GM12878 (cell line): ENCODE measurements at regions not wholly inside any gene's neighbourhood (a gene's known extent, or its start where the extent isn't known, plus 50 kb on each side); places are given as distances from the start of the nearest gene placed in this dataset.

ENCODE experiments used
- ATAC-seq: fragments of 200-7000 bp; cut with Tn5 transposase; 3 replicates; pipeline ENCODE4 v1.9.1; 2020; ENCODE audit warnings: mild to moderate bottlenecking, moderate library complexity
- BruUV-seq: library from RNA; stranded (reverse); fragments of 400-500 nt; replicated peaks from 2 replicates; lab custom pipeline; 2021; lab: Mats Ljungman, UMichigan
- CTCF ChIA-PET: fragments of 300-600 bp; sonication (Branson Sonifier 250); formaldehyde crosslinking; extraction: SDS; loops from one replicate; lab custom pipeline; 2021; ENCODE audit warnings: inconsistent platforms; lab: Yijun Ruan, JAX
- POLR2A ChIA-PET: fragments of 350-600 bp; formaldehyde crosslinking; extraction: SDS; loops from one replicate; lab custom pipeline; 2021; ENCODE audit warnings: inconsistent platforms; lab: Charles Lee
- RAD21 ChIA-PET: fragments of 300-600 bp; sonication (Branson Sonifier 250); formaldehyde crosslinking; loops from one replicate; lab custom pipeline; 2023; ENCODE audit warnings: antibody characterized with exemption; ENCODE audit not compliant: unreplicated experiment; lab: Charles Lee
- SMC1A ChIA-PET: fragments of 300-600 bp; sonication (Branson Sonifier 250); formaldehyde crosslinking; loops from one replicate; lab custom pipeline; 2023; ENCODE audit not compliant: unreplicated experiment, uncharacterized antibody; lab: Charles Lee
- DNase-seq: peaks from one replicate; pipeline ENCODE4 v3.0.0-alpha.2; 2011; ENCODE audit warnings: low read depth, low spot score
- FAIRE-seq: peaks from 3 replicates; lab custom pipeline; 2011; peaks lifted over from hg19 to GRCh38; lab: Jason Lieb, UNC
- H2AFZ ChIP-seq: 2 replicates; pipeline ENCODE4 v1.6.0; 2011; ENCODE audit warnings: low read depth, low read length, control low read depth; ENCODE audit not compliant: control insufficient read depth
- H3K27ac ChIP-seq: 2 replicates; pipeline ENCODE4 v1.5.1; 2011; ENCODE audit warnings: control low read depth; ENCODE audit not compliant: control insufficient read depth, insufficient read depth
- H3K27me3 ChIP-seq, 2 experiments: replicated peaks in 1 of 2; 2 replicates each; pipeline versions ENCODE4 v1.6.0 to v1.6.1; 2011; ENCODE audit warnings: low read length in 1 of 2; ENCODE audit not compliant: control insufficient read depth in 2 of 2, insufficient read depth in 2 of 2
- H3K36me3 ChIP-seq, 2 experiments: 2 replicates each; pipeline ENCODE4 v1.5.1; 2011; ENCODE audit warnings: low read length in 1 of 2; ENCODE audit not compliant: control insufficient read depth in 2 of 2, insufficient read depth in 2 of 2
- H3K4me1 ChIP-seq: 2 replicates; pipeline ENCODE4 v1.6.1; 2011; ENCODE audit warnings: mild to moderate bottlenecking, low read length, moderate library complexity, mixed read lengths; ENCODE audit not compliant: control insufficient read depth, insufficient read depth
- H3K4me2 ChIP-seq: 2 replicates; pipeline ENCODE4 v1.6.0; 2011; ENCODE audit warnings: control low read depth; ENCODE audit not compliant: control insufficient read depth, insufficient read depth
- H3K4me3 ChIP-seq: fragments of 200-600 bp; sonication (generic); 2 replicates; pipeline ENCODE4 v1.5.1; 2016
- H3K79me2 ChIP-seq: 2 replicates; pipeline ENCODE4 v1.6.0; 2011; ENCODE audit warnings: low read length; ENCODE audit not compliant: control insufficient read depth, insufficient read depth
- H3K9ac ChIP-seq: 2 replicates; pipeline ENCODE4 v1.8.0; 2011; ENCODE audit warnings: low read length, control low read depth, mixed read lengths; ENCODE audit not compliant: control insufficient read depth, insufficient read depth
- H3K9me3 ChIP-seq: replicated peaks from 3 replicates; pipeline ENCODE4 v1.5.1; 2011; ENCODE audit warnings: mild to moderate bottlenecking, low read length; ENCODE audit not compliant: control insufficient read depth, insufficient read depth
- H4K20me1 ChIP-seq: 2 replicates; pipeline ENCODE4 v1.6.0; 2011; ENCODE audit not compliant: control insufficient read depth, insufficient read depth
- CBX3 ChIP-seq: fragments of 200-600 bp; sonication (generic); IDR thresholded peaks from 2 replicates; pipeline ENCODE4 v1.6.1; 2016; ENCODE audit warnings: low read depth, borderline replicate concordance
- EGR1 ChIP-seq, 2 experiments: IDR thresholded peaks; 1 replicate in 1 of 2; 2 replicates in 1 of 2; pipeline ENCODE4 v1.6.1; 2011 to 2012; ENCODE audit warnings: low read depth in 2 of 2, low read length in 2 of 2, borderline replicate concordance in 1 of 2, mild to moderate bottlenecking in 1 of 2, moderate library complexity in 1 of 2
- IKZF1 ChIP-seq: fragments of 450-650 bp; conservative IDR thresholded peaks from 2 replicates; pipeline ENCODE4 v1.6.1; 2017; ENCODE audit warnings: antibody characterized with exemption, mild to moderate bottlenecking
- MEF2B ChIP-seq: fragments of 450-650 bp; IDR thresholded peaks from 2 replicates; pipeline ENCODE4 v1.6.1; 2018; ENCODE audit warnings: mild to moderate bottlenecking, moderate library complexity; ENCODE audit not compliant: partially characterized antibody, poor library complexity, severe bottlenecking
- MTA2 ChIP-seq: fragments of 450-650 bp; IDR thresholded peaks from 2 replicates; pipeline ENCODE4 v1.6.1; 2016; ENCODE audit warnings: low read depth, mild to moderate bottlenecking, moderate library complexity
- NR2C1 ChIP-seq: fragments of 450-650 bp; IDR thresholded peaks from 2 replicates; pipeline ENCODE4 v1.6.1; 2017; ENCODE audit warnings: antibody characterized with exemption, mild to moderate bottlenecking, moderate library complexity
- POU2F2 ChIP-seq: IDR thresholded peaks from 3 replicates; pipeline ENCODE4 v1.6.1; 2011; ENCODE audit warnings: low read depth, mild to moderate bottlenecking, low read length, borderline replicate concordance
- SMAD1 ChIP-seq: fragments of 450-650 bp; IDR thresholded peaks from 2 replicates; pipeline ENCODE4 v1.6.1; 2018; ENCODE audit warnings: mild to moderate bottlenecking, low read depth; ENCODE audit not compliant: partially characterized antibody
- SP1 ChIP-seq: IDR thresholded peaks from one replicate; pipeline ENCODE4 v1.6.1; 2011; ENCODE audit warnings: low read depth, low read length
- SUZ12 ChIP-seq: fragments of 200-600 bp; sonication (generic); IDR thresholded peaks from one replicate; pipeline ENCODE4 v1.6.1; 2018; ENCODE audit warnings: antibody characterized with exemption, mild to moderate bottlenecking; ENCODE audit not compliant: unreplicated experiment
- TCF7 ChIP-seq: IDR thresholded peaks from 2 replicates; pipeline ENCODE4 v1.6.1; 2014; ENCODE audit warnings: antibody characterized with exemption, borderline replicate concordance
- WRNIP1 ChIP-seq: IDR thresholded peaks from 2 replicates; pipeline ENCODE4 v1.6.1; 2011; ENCODE audit warnings: low read depth, low read length, improper control_type of control experiment, borderline replicate concordance
- WGBS: methylation state at CpG from one replicate; pipeline ENCODE4 v1.1.6; 2016; ENCODE audit warnings: low lambda C conversion rate; ENCODE audit not compliant: insufficient replicate concordance, insufficient coverage; ENCODE audit errors: missing lambda C conversion rate; 5-methylcytosine and 5-hydroxymethylcytosine counted together
- in situ Hi-C: fragments of 300-500 bp; cut with MboI; formaldehyde crosslinking; loops from 9 replicates; pipeline ENCODE4 v1.14.3; 2018; ENCODE audit warnings: mixed read lengths
- intact Hi-C: fragments of 100-400 bp; cut with micrococcal nuclease; formaldehyde crosslinking; loops from one replicate; pipeline ENCODE4 v1.14.2; 2022; ENCODE audit not compliant: unreplicated experiment
- TF ChIP-seq, protein P1 (sequence below): fragments of 450-650 bp; formaldehyde crosslinking; IDR thresholded peaks from 2 replicates; pipeline ENCODE4 v1.5.0; 2022; ENCODE audit warnings: mild to moderate bottlenecking, missing genetic modification characterization
- TF ChIP-seq, protein P2 (sequence below): fragments of 450-650 bp; IDR thresholded peaks from 2 replicates; pipeline ENCODE4 v1.6.1; 2018; ENCODE audit warnings: borderline replicate concordance, mild to moderate bottlenecking; ENCODE audit not compliant: partially characterized antibody

DNA sequence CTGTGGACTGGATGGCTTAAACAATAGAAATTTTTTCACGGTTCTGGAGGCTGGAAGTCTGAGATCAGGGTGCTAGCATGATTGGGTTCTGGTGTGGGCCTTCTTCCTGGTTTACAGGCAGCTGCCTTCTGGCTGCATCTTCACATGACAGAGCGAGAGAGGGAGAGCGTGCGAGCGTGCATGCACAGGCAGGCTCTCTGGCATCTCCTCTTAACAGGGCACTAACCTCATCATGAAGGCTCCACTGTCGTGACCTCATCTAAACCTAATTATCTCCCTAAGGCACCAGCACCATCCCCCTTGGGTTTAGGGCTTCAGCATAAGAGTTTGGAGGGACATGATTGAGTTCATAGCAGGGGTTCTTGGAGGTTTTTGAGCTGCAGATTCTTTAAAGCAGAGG is 292.0 kb upstream of the C2CD4B start (continued):
- TF ChIP-seq WRNIP1 (no peak), CBX3 (no peak), SP1 (no peak), MTA2 (no peak), POU2F2 (no peak), IKZF1 (no peak), SUZ12 (no peak)
- TF ChIP-seq, all 136 proteins: peak for 0

DNA sequence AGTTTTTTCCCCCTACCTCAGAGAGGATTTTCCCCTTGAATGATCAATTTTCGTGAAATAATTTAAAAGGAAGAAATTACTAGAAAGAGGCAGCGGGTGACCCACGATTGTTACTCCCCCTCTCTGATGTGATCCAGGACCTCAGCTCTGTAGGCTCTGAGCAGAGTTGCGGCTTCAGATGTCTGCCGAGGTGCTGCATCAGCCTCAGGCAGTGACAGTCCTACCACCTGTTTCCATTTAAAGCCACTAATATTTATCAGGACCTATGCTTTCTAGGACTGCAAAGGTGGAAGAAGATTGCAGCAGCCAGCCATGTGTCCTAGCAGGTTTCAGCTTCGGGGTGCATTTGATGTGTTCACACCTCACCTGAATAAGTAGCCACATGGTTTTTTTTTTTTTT is 294.8 kb upstream of the C2CD4B start:
- Histone ChIP-seq H2AFZ (no peak overlapping the region), H3K4me2 (no peak overlapping the region), H3K4me1 (no peaks in the 10 kb centered on the region), H4K20me1 (no peaks in the 10 kb centered on the region), H3K27me3 (no peaks in the 10 kb centered on the region), H3K27ac (no peak overlapping the region), H3K36me3 (no peaks in the 10 kb centered on the region), H3K9me3 (no peaks in the 10 kb centered on the region), H3K4me3 (no peak overlapping the region), H3K9ac (no peak overlapping the region), H3K79me2 (no peaks in the 10 kb centered on the region)
- no TSS peak for BruUV-seq
- RAD21 ChIA-PET, result interaction anchor here (0.7 kb wide), 1 partner anchor 497 kb away, joined by 3 read pairs; no protein-coding TSS in a partner anchor
- in situ Hi-C loops, result no loop called here
- no peak for DNase-seq
- CTCF ChIA-PET, result no interaction called here
- 58% methylated on average over 6 of the region's 6 CpGs for WGBS
- no peak for ATAC-seq
- POLR2A ChIA-PET, result no interaction called here
- FAIRE-seq, result no peak
- SMC1A ChIA-PET, result no interaction called here
- intact Hi-C loops, result no loop called here
- TF ChIP-seq, protein P1, sequence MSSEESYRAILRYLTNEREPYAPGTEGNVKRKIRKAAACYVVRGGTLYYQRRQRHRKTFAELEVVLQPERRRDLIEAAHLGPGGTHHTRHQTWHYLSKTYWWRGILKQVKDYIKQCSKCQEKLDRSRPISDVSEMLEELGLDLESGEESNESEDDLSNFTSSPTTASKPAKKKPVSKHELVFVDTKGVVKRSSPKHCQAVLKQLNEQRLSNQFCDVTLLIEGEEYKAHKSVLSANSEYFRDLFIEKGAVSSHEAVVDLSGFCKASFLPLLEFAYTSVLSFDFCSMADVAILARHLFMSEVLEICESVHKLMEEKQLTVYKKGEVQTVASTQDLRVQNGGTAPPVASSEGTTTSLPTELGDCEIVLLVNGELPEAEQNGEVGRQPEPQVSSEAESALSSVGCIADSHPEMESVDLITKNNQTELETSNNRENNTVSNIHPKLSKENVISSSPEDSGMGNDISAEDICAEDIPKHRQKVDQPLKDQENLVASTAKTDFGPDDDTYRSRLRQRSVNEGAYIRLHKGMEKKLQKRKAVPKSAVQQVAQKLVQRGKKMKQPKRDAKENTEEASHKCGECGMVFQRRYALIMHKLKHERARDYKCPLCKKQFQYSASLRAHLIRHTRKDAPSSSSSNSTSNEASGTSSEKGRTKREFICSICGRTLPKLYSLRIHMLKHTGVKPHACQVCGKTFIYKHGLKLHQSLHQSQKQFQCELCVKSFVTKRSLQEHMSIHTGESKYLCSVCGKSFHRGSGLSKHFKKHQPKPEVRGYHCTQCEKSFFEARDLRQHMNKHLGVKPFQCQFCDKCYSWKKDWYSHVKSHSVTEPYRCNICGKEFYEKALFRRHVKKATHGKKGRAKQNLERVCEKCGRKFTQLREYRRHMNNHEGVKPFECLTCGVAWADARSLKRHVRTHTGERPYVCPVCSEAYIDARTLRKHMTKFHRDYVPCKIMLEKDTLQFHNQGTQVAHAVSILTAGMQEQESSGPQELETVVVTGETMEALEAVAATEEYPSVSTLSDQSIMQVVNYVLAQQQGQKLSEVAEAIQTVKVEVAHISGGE (CRISPR knock-in tag), result no peak
- TF ChIP-seq POU2F2 (no peak), MEF2B (no peak), NR2C1 (no peak), SMAD1 (no peak), EGR1 (IDR thresholded peaks at IDR 0.05; ENCODE audit: borderline replicate concordance in 1 of 2, low read depth in 2 of 2, low read length in 2 of 2) (no peak), TCF7 (no peak)
- TF ChIP-seq, protein P2, sequence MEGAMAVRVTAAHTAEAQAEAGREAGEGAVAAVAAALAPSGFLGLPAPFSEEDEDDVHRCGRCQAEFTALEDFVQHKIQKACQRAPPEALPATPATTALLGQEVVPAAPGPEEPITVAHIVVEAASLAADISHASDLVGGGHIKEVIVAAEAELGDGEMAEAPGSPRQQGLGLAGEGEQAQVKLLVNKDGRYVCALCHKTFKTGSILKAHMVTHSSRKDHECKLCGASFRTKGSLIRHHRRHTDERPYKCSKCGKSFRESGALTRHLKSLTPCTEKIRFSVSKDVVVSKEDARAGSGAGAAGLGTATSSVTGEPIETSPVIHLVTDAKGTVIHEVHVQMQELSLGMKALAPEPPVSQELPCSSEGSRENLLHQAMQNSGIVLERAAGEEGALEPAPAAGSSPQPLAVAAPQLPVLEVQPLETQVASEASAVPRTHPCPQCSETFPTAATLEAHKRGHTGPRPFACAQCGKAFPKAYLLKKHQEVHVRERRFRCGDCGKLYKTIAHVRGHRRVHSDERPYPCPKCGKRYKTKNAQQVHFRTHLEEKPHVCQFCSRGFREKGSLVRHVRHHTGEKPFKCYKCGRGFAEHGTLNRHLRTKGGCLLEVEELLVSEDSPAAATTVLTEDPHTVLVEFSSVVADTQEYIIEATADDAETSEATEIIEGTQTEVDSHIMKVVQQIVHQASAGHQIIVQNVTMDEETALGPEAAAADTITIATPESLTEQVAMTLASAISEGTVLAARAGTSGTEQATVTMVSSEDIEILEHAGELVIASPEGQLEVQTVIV, result no peak
